HuH-7 (cell line): ENCODE measurements at regions not wholly inside any gene's neighbourhood (a gene's known extent, or its start where the extent isn't known, plus 50 kb on each side); places are given as distances from the start of the nearest gene placed in this dataset.
"Not testable (repeated sequence)": the region's sequence is repeated elsewhere in the genome, so short reads cannot be mapped to it uniquely, and the experiment has no call there.

Experiments used
- DNase-seq: peaks from one replicate; pipeline ENCODE4 v3.0.0; 2011; ENCODE audit warnings: low spot score

GRCh38 chr18:8913606-8914403 is 188.7 kb upstream of the NDUFV2 start:
- not testable (repeated sequence) for DNase-seq

DNA sequence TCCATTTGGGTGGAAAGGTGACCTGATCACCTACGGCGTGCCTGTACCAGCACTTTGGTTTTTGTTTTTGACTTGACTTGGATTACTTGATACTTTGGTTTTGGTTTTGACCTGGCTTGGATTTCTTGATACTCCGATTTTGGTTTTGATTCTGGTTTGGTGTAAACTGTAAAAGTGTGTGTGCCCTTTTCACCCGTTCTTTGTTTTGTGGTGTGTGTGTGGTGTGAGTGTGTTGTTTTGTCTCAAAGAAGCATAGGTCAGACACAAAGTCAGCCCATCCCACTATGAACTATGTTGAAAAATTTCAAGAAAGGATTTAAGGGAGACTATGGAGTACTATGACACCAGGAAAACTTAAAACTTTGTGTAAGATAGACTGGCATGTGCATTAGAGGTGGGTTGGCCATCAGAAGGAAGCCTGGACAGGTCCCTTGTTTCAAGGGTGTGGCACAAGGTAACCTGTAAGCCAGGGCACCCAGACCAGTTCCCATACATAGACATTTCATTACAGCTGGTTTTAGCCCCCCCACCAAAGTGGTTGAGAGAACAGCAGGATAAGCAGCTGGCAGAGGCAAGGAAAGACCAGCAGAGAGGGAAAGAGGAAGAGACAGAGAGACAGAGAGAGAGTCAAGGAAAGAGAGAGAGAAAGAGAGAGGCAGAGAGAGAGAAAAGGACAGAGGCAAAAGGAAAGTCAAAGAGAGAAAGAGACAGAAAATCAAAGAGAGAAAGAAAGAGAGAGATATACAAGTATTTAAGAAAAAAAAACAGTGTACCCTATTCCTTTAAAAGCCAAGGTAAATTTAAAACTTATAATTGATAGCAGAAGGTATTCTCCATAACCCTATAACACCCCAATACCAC is 187.9 kb upstream of the NDUFV2 start:
- DNase-seq = not testable (repeated sequence)

DNA sequence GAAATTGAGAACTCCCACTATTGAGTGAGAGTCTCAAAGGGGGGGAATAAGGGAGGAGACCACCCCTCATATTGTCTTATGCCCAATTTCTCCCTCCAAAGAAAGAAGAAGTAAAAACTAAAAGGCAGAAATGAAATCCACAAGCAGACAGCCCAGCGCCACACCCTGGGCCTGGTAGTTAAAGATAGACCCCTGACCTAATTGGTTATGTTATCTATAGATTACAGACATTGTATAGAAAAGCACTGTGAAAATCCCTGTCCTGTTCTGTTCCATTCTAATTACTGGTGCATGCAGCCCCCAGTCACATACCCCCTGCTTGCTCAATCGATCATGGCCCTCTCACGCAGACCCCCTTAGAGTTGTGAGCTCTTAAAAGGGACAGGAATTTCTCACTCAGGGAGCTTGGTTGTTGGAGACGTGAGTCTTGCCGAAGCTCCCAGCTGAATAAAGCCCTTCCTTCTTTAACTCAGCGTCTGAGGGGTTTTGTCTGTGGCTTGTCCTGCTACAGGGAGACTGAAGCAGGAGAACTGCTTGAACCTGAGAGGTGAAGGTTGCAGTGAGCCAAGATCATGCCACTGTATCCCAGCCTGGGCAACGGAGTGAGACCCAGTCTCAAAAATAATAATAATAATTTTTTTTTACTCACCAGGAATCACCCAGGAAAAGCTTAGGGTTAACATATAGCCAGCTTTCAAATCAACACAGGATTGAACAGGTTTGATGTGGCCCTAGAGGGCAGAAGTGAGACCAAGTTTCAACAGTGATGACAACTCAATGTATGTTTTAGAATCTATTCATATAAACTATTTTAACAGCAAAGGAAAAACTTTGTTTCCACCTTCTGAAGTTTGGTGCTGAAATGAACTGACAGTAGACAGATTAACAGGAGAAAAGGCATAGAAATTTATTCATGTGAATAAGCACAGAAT is 181.4 kb upstream of the NDUFV2 start:
- DNase-seq = not testable (repeated sequence)

DNA sequence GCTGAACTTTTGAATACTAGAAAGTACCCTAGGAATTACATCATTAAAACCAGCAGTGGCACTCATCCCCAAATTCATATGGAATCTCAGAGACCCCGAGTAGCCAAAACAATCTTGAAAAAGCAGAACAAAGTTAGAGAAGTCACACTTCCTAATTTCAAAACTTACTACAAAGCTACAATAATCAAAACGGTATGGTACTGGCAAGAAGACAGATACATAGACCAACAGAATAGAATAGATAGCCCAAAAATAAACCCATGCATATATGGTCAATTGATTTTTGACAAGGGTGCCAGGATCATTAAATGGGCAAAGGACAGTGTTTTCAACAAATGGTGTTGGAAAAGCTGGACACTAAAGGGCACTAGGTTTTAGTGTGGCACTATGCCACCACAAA is 176.0 kb upstream of the NDUFV2 start:
- no peak for DNase-seq

GRCh38 chr18:8928044-8928443 is 174.5 kb upstream of the NDUFV2 start:
- no peak for DNase-seq

DNA sequence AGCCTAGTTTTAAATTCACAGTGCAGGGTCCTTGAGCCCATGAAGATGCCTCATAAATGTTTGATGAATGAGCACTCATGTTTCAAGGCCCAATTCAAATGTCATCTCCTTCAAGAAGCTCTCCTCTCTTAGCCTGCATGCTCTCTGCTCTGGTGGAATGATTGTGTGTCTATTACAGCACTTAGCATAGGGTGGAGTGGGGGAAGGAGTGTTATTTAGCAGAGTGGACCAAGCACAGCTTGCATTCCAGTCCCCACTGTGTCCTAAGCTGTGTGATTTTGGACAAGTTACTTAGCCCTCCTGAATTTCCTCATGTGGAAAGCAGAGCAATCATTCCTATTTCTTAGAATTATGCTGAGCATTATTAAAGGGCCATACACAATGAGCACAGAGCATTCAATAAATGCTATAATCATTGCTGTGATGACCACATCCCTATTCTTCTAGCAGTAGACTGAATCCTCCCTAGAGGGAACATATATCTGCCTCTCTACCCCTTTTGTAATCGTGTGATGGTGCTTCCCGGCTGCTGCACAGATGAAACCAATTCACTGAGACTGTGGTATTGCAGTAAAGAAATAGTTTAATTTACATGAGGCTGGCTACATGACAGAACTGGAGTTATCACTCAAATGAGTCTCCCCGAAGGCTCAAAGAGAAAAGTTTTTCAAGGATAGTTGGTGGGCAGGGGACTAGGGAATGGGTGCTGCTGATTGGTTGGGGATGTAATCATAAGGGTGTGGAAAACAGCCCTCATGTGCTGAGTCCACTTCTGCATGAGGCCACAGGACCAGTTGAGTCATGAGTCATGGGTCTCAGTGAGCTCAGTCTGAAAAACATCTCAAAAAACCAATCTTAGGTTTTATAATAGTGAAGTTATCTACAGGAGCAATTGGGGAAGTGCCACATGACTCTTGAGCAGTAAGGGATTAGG is 173.4 kb upstream of the NDUFV2 start:
- no peak for DNase-seq

DNA sequence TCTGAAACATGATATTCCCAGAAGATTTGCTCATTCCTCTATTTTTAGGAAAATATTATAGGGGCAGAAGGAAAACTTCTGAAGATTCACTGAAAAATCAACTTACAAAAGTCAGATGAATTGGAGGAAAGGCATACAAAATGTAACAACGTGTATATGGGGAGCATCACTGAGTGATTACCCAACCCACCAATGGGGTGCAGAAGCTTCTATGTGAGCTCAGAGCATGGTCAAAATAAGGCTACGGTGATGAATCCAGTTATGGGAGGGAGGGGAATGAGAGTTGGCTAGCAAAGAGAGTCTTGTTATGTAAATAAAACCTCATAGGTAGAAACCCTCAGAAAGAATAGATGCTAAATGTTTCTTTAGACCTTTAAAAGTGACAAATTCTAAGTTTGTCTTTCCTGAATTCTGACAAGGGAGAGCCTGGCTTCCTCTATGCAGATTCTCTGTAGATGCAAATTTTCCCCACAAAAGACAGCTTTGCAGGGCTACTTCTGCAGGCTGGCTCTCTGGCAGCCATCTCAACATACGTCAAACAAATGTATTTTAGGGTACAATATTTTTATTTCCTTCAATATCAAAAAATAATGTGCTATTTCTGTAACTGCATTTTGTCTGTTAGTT is 171.4 kb upstream of the NDUFV2 start:
- DNase-seq = no peak

- no peak for DNase-seq
These were observed 169.6 kb upstream of the NDUFV2 start for GRCh38 chr18:8932866-8933265.

GRCh38 chr18:8933714-8934284 is 168.7 kb upstream of the NDUFV2 start:
- DNase-seq = no peak

DNA sequence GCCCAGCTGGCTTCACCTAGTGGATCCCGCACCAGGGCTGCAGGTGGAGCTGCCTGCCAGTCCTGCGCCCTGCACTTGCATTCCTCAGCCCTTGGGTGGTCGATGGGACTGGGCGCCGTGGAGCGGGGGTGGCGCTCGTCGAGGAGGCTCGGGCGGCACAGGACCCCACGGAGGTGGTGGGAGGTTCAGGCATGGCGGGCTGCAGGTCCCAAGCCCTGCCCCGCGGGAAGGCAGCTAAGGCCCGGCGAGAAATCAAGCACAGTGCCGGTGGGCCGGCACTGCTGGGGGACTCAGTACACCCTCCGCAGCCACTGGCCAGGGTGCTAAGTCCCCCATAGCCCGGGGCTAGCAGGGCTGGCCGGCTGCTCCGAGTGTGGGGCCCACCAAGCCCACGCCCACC is 167.2 kb upstream of the NDUFV2 start:
- DNase-seq = not testable (repeated sequence)

- no peak for DNase-seq
These were observed 165.9 kb upstream of the NDUFV2 start for GRCh38 chr18:8936619-8937018.

GRCh38 chr18:8937160-8938094 is 165.1 kb upstream of the NDUFV2 start:
- DNase-seq = no peak

GRCh38 chr18:8938817-8939216 is 163.7 kb upstream of the NDUFV2 start:
- no peak for DNase-seq

GRCh38 chr18:8942021-8942908 is 160.2 kb upstream of the NDUFV2 start:
- no peak for DNase-seq

- DNase-seq = no peak
These were observed 159.5 kb upstream of the NDUFV2 start for GRCh38 chr18:8942909-8943545.

DNA sequence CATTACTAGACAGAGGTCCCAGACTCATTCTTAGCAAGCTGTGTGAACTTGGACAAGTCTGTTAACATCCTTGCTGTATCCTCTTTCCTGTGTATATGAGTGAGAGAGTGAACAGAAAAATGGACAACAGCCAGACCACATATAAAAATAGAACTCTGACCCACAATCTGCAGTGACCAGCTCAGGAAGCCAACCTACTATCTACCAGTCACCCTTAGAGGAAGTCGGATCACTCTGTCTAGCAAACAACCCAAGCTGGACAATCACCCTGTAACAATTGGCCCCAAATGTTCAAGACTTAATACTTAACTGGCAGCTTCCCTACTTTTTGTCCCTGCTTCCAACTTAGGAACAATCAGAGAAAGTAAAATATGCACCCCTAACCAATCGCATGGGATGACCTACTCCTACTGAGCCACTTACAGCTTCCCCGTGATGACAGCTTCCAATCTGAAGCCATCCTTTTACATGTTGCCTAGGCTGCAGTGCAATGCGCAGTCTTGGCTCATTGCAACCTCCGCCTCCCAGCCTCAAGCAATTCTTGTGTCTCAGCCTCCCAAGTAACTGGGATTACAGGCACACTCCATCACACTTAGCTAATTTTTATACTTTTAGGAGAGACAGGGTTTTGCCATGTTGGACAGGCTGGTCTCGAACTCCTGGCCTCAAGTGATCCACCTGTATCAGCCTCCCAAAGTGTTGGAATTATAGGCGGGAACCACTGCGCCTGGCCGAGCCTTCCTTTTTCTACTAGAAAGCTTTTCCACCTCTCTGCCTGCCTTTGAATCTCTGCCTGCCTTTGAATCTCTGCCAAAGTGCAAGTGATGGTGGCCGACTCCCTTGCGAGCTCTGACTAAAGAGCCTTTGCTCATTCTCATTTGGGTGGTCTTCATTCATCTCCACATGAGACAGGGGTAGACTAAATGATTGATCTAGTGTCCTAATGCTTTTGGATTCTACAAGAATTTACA is 158.3 kb upstream of the NDUFV2 start:
- DNase-seq = no peak
